WTC11 (cell line): ENCODE measurements at regions not wholly inside any gene's neighbourhood (a gene's known extent, or its start where the extent isn't known, plus 50 kb on each side); places are given as distances from the start of the nearest gene placed in this dataset.

Experiments
- ATAC-seq: fragments of 200-7000 bp; cut with Tn5 transposase; 2 replicates; pipeline ENCODE4 v1.10.0; 2021; ENCODE audit warnings: mild to moderate bottlenecking, moderate library complexity
- CTCF ChIA-PET: fragments of 300-600 bp; sonication (Branson Sonifier 250); formaldehyde crosslinking; loops from one replicate; lab custom pipeline; 2021; ENCODE audit warnings: antibody characterized with exemption; lab: Charles Lee
- POLR2A ChIA-PET: fragments of 350-600 bp; sonication (Branson Sonifier 250); formaldehyde crosslinking; loops from one replicate; lab custom pipeline; 2021; ENCODE audit warnings: antibody characterized with exemption; lab: Charles Lee
- DNase-seq: peaks from one replicate; pipeline ENCODE4 v3.0.0; 2021; ENCODE audit warnings: low spot score
- H3K27ac Mint-ChIP-seq: 2 replicates; pipeline ENCODE4 v1.8.0; 2021; ENCODE audit warnings: mixed read lengths
- H3K27me3 Mint-ChIP-seq: 2 replicates; pipeline ENCODE4 v1.8.0; 2021; ENCODE audit warnings: low read depth, mild to moderate bottlenecking, moderate library complexity, mixed read lengths
- H3K36me3 Mint-ChIP-seq: 2 replicates; pipeline ENCODE4 v1.8.0; 2021; ENCODE audit warnings: mixed read lengths
- H3K4me1 Mint-ChIP-seq: 2 replicates; pipeline ENCODE4 v1.8.0; 2022; ENCODE audit warnings: mixed read lengths
- H3K4me3 Mint-ChIP-seq: 2 replicates; pipeline ENCODE4 v1.8.0; 2021; ENCODE audit warnings: mild to moderate bottlenecking, moderate library complexity, mixed read lengths
- H3K9me3 Mint-ChIP-seq: 2 replicates; pipeline ENCODE4 v1.8.0; 2021; ENCODE audit warnings: mixed read lengths
- AR ChIP-seq: fragments of 250-450 bp; sonication (Bioruptor Pico); IDR thresholded peaks from 2 replicates; pipeline ENCODE4 v1.9.0; 2021; ENCODE audit warnings: mild to moderate bottlenecking
- ATF6 ChIP-seq: sonication (generic); formaldehyde crosslinking; IDR thresholded peaks from 2 replicates; pipeline ENCODE4 v1.8.1; 2023; ENCODE audit warnings: mild to moderate bottlenecking, missing genetic modification reagents
- CDX4 ChIP-seq: fragments of 250-450 bp; sonication (Bioruptor Pico); IDR thresholded peaks from 2 replicates; pipeline ENCODE4 v1.9.0; 2021; ENCODE audit warnings: moderate library complexity, mild to moderate bottlenecking, inconsistent platforms, borderline replicate concordance
- E2F4 ChIP-seq: sonication (generic); formaldehyde crosslinking; IDR thresholded peaks from 2 replicates; pipeline ENCODE4 v1.8.1; 2022; ENCODE audit warnings: low read depth, mild to moderate bottlenecking, moderate library complexity, missing genetic modification reagents, borderline replicate concordance
- ELF4 ChIP-seq: sonication (generic); formaldehyde crosslinking; IDR thresholded peaks from 2 replicates; pipeline ENCODE4 v1.8.1; 2022; ENCODE audit warnings: low read depth, mild to moderate bottlenecking, moderate library complexity, missing genetic modification reagents
- IRF2 ChIP-seq: sonication (generic); formaldehyde crosslinking; IDR thresholded peaks from 2 replicates; pipeline ENCODE4 v1.8.0; 2022; ENCODE audit warnings: low read depth, missing genetic modification reagents, borderline replicate concordance
- MAX ChIP-seq: sonication (generic); formaldehyde crosslinking; IDR thresholded peaks from 2 replicates; pipeline ENCODE4 v1.8.0; 2022; ENCODE audit warnings: mild to moderate bottlenecking, missing genetic modification reagents
- NR3C1 ChIP-seq: sonication (generic); formaldehyde crosslinking; conservative IDR thresholded peaks from 2 replicates; pipeline ENCODE4 v1.8.1; 2023; ENCODE audit warnings: low read depth, mild to moderate bottlenecking, missing genetic modification reagents
- TCF7 ChIP-seq: sonication (generic); formaldehyde crosslinking; IDR thresholded peaks from 2 replicates; pipeline ENCODE4 v1.8.0; 2022; ENCODE audit warnings: mild to moderate bottlenecking, low read depth, missing genetic modification reagents, moderate library complexity
- USF2 ChIP-seq: sonication (generic); formaldehyde crosslinking; IDR thresholded peaks from 2 replicates; pipeline ENCODE4 v1.8.1; 2023; ENCODE audit warnings: mild to moderate bottlenecking, missing genetic modification reagents, moderate library complexity
- ZNF532 ChIP-seq: fragments of 250-450 bp; sonication (Bioruptor Pico); IDR thresholded peaks from 2 replicates; pipeline ENCODE4 v1.9.0; 2021; ENCODE audit warnings: mild to moderate bottlenecking, borderline replicate concordance

- peak; percentile 64 for ATAC-seq
- Mint-ChIP-seq H3K27me3 (no peaks in the 10 kb centered on the region), H3K4me3 (no peak overlapping the region), H3K4me1 (no peaks in the 10 kb centered on the region), H3K36me3 (peaks cover 93% of the 10 kb centered on the region), H3K9me3 (no peaks in the 10 kb centered on the region), H3K27ac (no peak overlapping the region)
- DNase-seq: no peak
- TF ChIP-seq AR (CRISPR knock-in tag) (no peak), ATF6 (CRISPR knock-in tag) (no peak), TCF7 (CRISPR knock-in tag) (no peak), ZNF532 (CRISPR knock-in tag) (no peak), NR3C1 (CRISPR knock-in tag) (no peak)
- ChIA-PET POLR2A (interaction anchor here (0.6 to 1.0 kb wide), 3 partner anchors 16 to 102 kb away, joined by 3 to 4 read pairs (median 4); no protein-coding TSS in a partner anchor), CTCF (interaction anchor here (0.6 to 7.0 kb wide), 11 partner anchors 9 to 870 kb away, joined by 3 to 93 read pairs (median 4); no protein-coding TSS in a partner anchor)
Observed at GRCh38 chr9:92242260-92243136, 51.0 kb downstream of the IARS1 start.

- Mint-ChIP-seq H3K4me1 (no peaks in the 10 kb centered on the region), H3K27ac (no peak overlapping the region), H3K36me3 (peaks cover 78% of the 10 kb centered on the region), H3K9me3 (no peaks in the 10 kb centered on the region), H3K27me3 (no peaks in the 10 kb centered on the region), H3K4me3 (no peak overlapping the region)
- POLR2A ChIA-PET: no interaction called here
- DNase-seq (no peak), ATAC-seq (no peak)
- CTCF ChIA-PET: interaction anchor here (7.0 kb wide), 1 partner anchor 97 kb away, joined by 93 read pairs; no protein-coding TSS in a partner anchor
- TF ChIP-seq E2F4 (CRISPR knock-in tag) (no peak), CDX4 (CRISPR knock-in tag) (no peak), AR (CRISPR knock-in tag) (no peak), ATF6 (CRISPR knock-in tag) (no peak), MAX (CRISPR knock-in tag) (no peak), USF2 (CRISPR knock-in tag) (no peak), IRF2 (CRISPR knock-in tag) (no peak), ELF4 (CRISPR knock-in tag) (no peak)
Observed at GRCh38 chr9:92236915-92237314, 56.6 kb downstream of the IARS1 start.
